K562 (cell line): ENCODE measurements at regions not wholly inside any gene's neighbourhood (a gene's known extent, or its start where the extent isn't known, plus 50 kb on each side); places are given as distances from the start of the nearest gene placed in this dataset.
A peak's percentile ranks its signal among the peaks of the same experiment; 100 is the strongest.
"Not testable (repeated sequence)": the region's sequence is repeated elsewhere in the genome, so short reads cannot be mapped to it uniquely, and the experiment has no call there.

Experiments used
- ATAC-seq: fragments of 200-7000 bp; cut with Tn5 transposase; 3 replicates; pipeline ENCODE4 v1.9.1; 2020; ENCODE audit warnings: moderate library complexity
- BruUV-seq: library from RNA; stranded (reverse); fragments of 400-500 nt; replicated peaks from 2 replicates; lab custom pipeline; 2021; lab: Mats Ljungman, UMichigan
- CTCF ChIA-PET: fragments of 300-600 bp; formaldehyde crosslinking; extraction: SDS; loops from one replicate; lab custom pipeline; 2021; ENCODE audit warnings: low intra/inter-chr PET ratio; lab: Yijun Ruan, JAX
- POLR2A ChIA-PET: fragments of 300-600, 350-650 bp; sonication (Branson Sonifier 250); formaldehyde crosslinking; extraction: SDS; loops from one replicate; lab custom pipeline; 2021; ENCODE audit warnings: antibody characterized with exemption, inconsistent platforms; lab: Yijun Ruan, JAX
- DNase-seq, 4 experiments: peaks; one replicate each; pipeline versions ENCODE4 v3.0.0 to v3.0.0-alpha.2; 2011 to 2018; ENCODE audit warnings: low spot score in 3 of 4, mixed read lengths in 3 of 4; ENCODE audit errors: extremely low read depth in 1 of 4
- FAIRE-seq: peaks from 2 replicates; lab custom pipeline; 2011; peaks lifted over from hg19 to GRCh38; lab: Jason Lieb, UNC
- H2AFZ ChIP-seq: 2 replicates; pipeline ENCODE4 v1.6.0; 2011; ENCODE audit warnings: low read depth, low read length, control low read depth, inconsistent platforms
- H3K27ac ChIP-seq: fragments of 200-600 bp; 3 replicates; pipeline ENCODE4 v1.8.0; 2011; ENCODE audit warnings: low read depth, mild to moderate bottlenecking, control low read depth, inconsistent platforms, low read length, moderate library complexity, mixed read lengths; ENCODE audit errors: extremely low read depth
- H3K27me3 ChIP-seq, 2 experiments: fragments of 300-600 bp in 1 of 2; 2 replicates in 1 of 2; 3 replicates in 1 of 2; pipeline versions ENCODE4 v1.6.0 to v1.8.0; 2011; ENCODE audit warnings: inconsistent platforms in 2 of 2, low read length in 2 of 2, mild to moderate bottlenecking in 1 of 2, mixed read lengths in 1 of 2, moderate library complexity in 1 of 2; ENCODE audit not compliant: control insufficient read depth in 2 of 2, insufficient read depth in 2 of 2
- H3K36me3 ChIP-seq: fragments of 300-600 bp; 3 replicates; pipeline ENCODE4 v1.8.0; 2011; ENCODE audit warnings: mild to moderate bottlenecking, low read length, inconsistent platforms; ENCODE audit not compliant: control insufficient read depth, insufficient read depth
- H3K4me1 ChIP-seq, 2 experiments: fragments of 200-600 bp in 1 of 2; replicated peaks in 1 of 2; 2 replicates in 1 of 2; 3 replicates in 1 of 2; pipeline versions ENCODE4 v1.5.1 to v1.8.0; 2011; ENCODE audit warnings: inconsistent platforms in 2 of 2, low read length in 2 of 2, mild to moderate bottlenecking in 1 of 2, mixed read lengths in 1 of 2, moderate library complexity in 1 of 2; ENCODE audit not compliant: control insufficient read depth in 2 of 2, insufficient read depth in 2 of 2
- H3K4me2 ChIP-seq: 2 replicates; pipeline ENCODE4 v1.6.1; 2011; ENCODE audit warnings: low read length, control low read depth, inconsistent platforms, mixed read lengths; ENCODE audit not compliant: insufficient read depth
- H3K4me3 ChIP-seq: fragments of 200-600 bp; sonication (generic), shearing (Covaris generic); 2 replicates; pipeline ENCODE4 v1.5.1; 2016; ENCODE audit warnings: control low read depth, inconsistent platforms
- H3K79me2 ChIP-seq: fragments of 200-600 bp; 3 replicates; pipeline ENCODE4 v1.8.0; 2011; ENCODE audit warnings: low read length, inconsistent platforms; ENCODE audit not compliant: control insufficient read depth, insufficient read depth
- H3K9ac ChIP-seq, 2 experiments: 2 replicates each; pipeline versions ENCODE4 v1.6.0 to v1.6.1; 2011; ENCODE audit warnings: low read depth in 2 of 2, low read length in 2 of 2, control low read depth in 1 of 2, inconsistent platforms in 1 of 2, mild to moderate bottlenecking in 1 of 2, mixed read lengths in 1 of 2; ENCODE audit not compliant: insufficient read depth in 1 of 2
- H3K9me1 ChIP-seq: one replicate; pipeline ENCODE4 v1.6.0; 2011; ENCODE audit warnings: inconsistent platforms, mild to moderate bottlenecking, low read length, moderate library complexity; ENCODE audit not compliant: control insufficient read depth, insufficient read depth
- H3K9me3 ChIP-seq: replicated peaks from 2 replicates; pipeline ENCODE4 v1.5.1; 2011; ENCODE audit warnings: low read depth, low read length, inconsistent platforms; ENCODE audit not compliant: control insufficient read depth, insufficient read depth
- H4K20me1 ChIP-seq: replicated peaks from 2 replicates; pipeline ENCODE4 v1.6.1; 2011; ENCODE audit warnings: low read length, inconsistent platforms, mixed read lengths; ENCODE audit not compliant: control insufficient read depth, insufficient read depth
- CBFB ChIP-seq: sonication (generic); formaldehyde crosslinking; IDR thresholded peaks from 2 replicates; pipeline ENCODE4 v1.4.0; 2020; ENCODE audit warnings: mild to moderate bottlenecking, missing genetic modification reagents
- ETV6 ChIP-seq, 3 experiments: fragments of 150-350 bp in 1 of 3; sonication (generic) in 1 of 3; formaldehyde crosslinking in 1 of 3; IDR thresholded peaks; 2 replicates each; pipeline versions ENCODE4 v1.6.1 to v1.8.0; 2014 to 2022; ENCODE audit warnings: borderline replicate concordance in 2 of 3, low read depth in 2 of 3, antibody characterized with exemption in 1 of 3, low read length in 1 of 3, mild to moderate bottlenecking in 1 of 3, missing genetic modification reagents in 1 of 3
- HIVEP1 ChIP-seq: fragments of 250-450 bp; sonication (Bioruptor Pico); IDR thresholded peaks from 2 replicates; pipeline ENCODE4 v1.4.0; 2020; ENCODE audit warnings: mild to moderate bottlenecking
- ILK ChIP-seq: fragments of 450-650 bp; IDR thresholded peaks from 2 replicates; pipeline ENCODE4 v1.6.1; 2016; ENCODE audit warnings: missing genetic modification characterization, low read depth, mild to moderate bottlenecking, missing compliant biosample characterization, moderate library complexity, borderline replicate concordance
- IRF2 ChIP-seq: sonication (generic); formaldehyde crosslinking; IDR thresholded peaks from 2 replicates; pipeline ENCODE4 v1.8.1; 2022; ENCODE audit warnings: mild to moderate bottlenecking, missing genetic modification reagents
- KDM1A ChIP-seq, 2 experiments: fragments of 450-650 bp; IDR thresholded peaks; 2 replicates each; pipeline ENCODE4 v1.6.1; 2016; ENCODE audit warnings: mild to moderate bottlenecking in 2 of 2
- SIN3B ChIP-seq: fragments of 450-650 bp; IDR thresholded peaks from 2 replicates; pipeline ENCODE4 v1.6.1; 2017; ENCODE audit warnings: low read depth, mild to moderate bottlenecking, moderate library complexity
- WGBS: fragments of 100-300 bp; shearing (Covaris generic); methylation state at CpG from one replicate; pipeline ENCODE4 v1.1.6; 2016; ENCODE audit warnings: low coverage, mixed read lengths; ENCODE audit not compliant: insufficient coverage; ENCODE audit errors: missing lambda C conversion rate; 5-methylcytosine and 5-hydroxymethylcytosine counted together
- in situ Hi-C: fragments of 300-500 bp; cut with MboI; formaldehyde crosslinking; loops from 4 replicates; pipeline ENCODE4 v1.15.0; 2018; ENCODE audit warnings: inconsistent platforms, mixed read lengths
- intact Hi-C: fragments of 100-400 bp; cut with micrococcal nuclease; formaldehyde crosslinking; loops from 2 replicates; pipeline ENCODE4 v1.14.2; 2022
- TF ChIP-seq, protein P1 (sequence below): fragments of 250-450 bp; sonication (Bioruptor Pico); IDR thresholded peaks from 2 replicates; pipeline ENCODE4 v1.4.0; 2020
- TF ChIP-seq, protein P2 (sequence below): fragments of 200-800 bp; sonication (Bioruptor generic); IDR thresholded peaks from 2 replicates; pipeline ENCODE4 v1.6.1; 2017; ENCODE audit warnings: missing genetic modification characterization, missing compliant biosample characterization

DNA sequence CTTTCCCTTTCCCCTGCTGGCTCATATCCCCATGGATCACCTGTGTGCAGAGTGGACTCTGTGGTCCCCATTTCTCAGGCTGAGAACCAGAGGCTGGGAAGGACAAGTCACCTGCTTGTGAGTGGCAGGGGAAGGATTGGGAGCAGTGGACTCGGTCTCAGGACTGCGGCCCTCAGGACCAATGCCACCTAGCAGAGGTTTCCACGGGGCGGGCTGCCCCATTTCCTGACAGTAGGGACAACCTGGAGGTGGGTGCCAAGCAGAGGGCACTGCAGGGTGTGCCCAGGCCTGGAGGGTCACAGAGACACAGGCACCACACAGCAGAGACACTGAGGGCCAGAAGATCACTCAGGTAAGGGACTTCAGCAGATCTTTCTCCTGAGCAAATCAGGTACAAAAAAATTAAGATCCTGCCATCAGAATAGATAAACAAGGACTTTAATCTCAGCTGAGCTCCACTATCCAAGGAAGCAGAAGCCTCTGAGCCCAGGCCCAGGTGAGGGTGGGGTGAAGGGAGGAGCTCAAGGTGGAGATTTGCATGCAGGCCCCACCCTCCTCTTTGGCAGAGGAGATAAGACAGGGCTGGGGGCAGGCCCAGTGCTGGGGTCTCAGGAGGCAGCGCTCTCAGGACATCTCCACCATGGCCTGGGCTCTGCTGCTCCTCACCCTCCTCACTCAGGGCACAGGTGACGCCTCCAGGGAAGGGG, 113.8 kb downstream of the GGTLC2 start:
- H2AFZ ChIP-seq, DNase-seq, intact Hi-C loops, H3K79me2 ChIP-seq, H3K9ac ChIP-seq, CTCF ChIA-PET, H3K4me2 ChIP-seq, H3K9me1 ChIP-seq, ATAC-seq, H3K36me3 ChIP-seq, H3K27ac ChIP-seq, H3K4me1 ChIP-seq, FAIRE-seq, H3K9me3 ChIP-seq, BruUV-seq, in situ Hi-C loops, H3K4me3 ChIP-seq: not testable (repeated sequence)
- H4K20me1 ChIP-seq, result peaks cover 32% of the 10 kb centered on the region
- TF ChIP-seq IRF2, result 0 out of 2 replicates have a peak, but pooled peaks have one; percentile 20
- POLR2A ChIA-PET, result interaction anchor here (0.6 to 2.9 kb wide), 6 partner anchors 10 to 279 kb away, joined by 3 to 16 read pairs (median 3); no protein-coding TSS in a partner anchor
- peaks cover 12 to 20% of the 10 kb centered on the region in 2 experiments for H3K27me3 ChIP-seq
- 0% methylated on average over 6 of the region's 6 CpGs for WGBS

DNA sequence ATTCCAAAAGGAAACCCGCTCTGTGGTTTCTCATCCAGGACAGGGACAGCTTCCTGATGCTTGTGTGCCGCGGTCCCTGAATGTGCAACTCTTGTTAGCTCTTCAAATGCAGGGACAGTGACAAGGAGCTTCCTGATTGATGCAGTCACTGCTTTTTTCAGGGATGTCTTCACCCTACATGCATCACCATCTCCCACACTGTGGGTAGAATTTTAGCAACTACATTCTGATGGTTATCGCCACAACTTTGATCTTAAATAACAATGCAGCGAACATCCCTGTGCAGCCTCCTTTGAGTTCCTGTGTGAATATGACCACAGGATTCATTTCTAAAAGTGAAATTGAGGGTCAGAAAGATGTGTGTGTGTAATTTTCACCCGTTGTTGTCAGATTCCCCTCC, 115.0 kb downstream of the GGTLC2 start:
- no peaks in the 10 kb centered on the region for H3K9me3 ChIP-seq
- peaks cover 27% of the 10 kb centered on the region for H4K20me1 ChIP-seq
- H3K27ac ChIP-seq, result no peak overlapping the region
- in situ Hi-C loops (no loop called here), intact Hi-C loops (no loop called here)
- H3K4me1 ChIP-seq, result no peaks in the 10 kb centered on the region
- no peak overlapping the region for H3K4me3 ChIP-seq
- WGBS, result 1% methylated on average over 6 of the region's 6 CpGs
- ChIA-PET CTCF (no interaction called here), POLR2A (interaction anchor here (1.1 to 1.2 kb wide), 2 partner anchors 11 to 110 kb away, joined by 3 to 4 read pairs; no protein-coding TSS in a partner anchor)
- no peak for DNase-seq
- no peak for TF ChIP-seq SIN3B
- TF ChIP-seq CBFB (CRISPR knock-in tag), result no peak
- TF ChIP-seq, protein P1, sequence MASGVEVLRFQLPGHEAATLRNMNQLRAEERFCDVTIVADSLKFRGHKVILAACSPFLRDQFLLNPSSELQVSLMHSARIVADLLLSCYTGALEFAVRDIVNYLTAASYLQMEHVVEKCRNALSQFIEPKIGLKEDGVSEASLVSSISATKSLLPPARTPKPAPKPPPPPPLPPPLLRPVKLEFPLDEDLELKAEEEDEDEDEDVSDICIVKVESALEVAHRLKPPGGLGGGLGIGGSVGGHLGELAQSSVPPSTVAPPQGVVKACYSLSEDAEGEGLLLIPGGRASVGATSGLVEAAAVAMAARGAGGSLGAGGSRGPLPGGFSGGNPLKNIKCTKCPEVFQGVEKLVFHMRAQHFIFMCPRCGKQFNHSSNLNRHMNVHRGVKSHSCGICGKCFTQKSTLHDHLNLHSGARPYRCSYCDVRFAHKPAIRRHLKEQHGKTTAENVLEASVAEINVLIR (CRISPR knock-in tag), result no peak
- TF ChIP-seq ETV6 (IDR thresholded peaks at IDR 0.05; ENCODE audit: borderline replicate concordance in 1 of 2, low read depth in 2 of 2, low read length in 1 of 2), result no peak
- no peak for TF ChIP-seq ETV6 (CRISPR knock-in tag; IDR thresholded peaks at IDR 0.05; ENCODE audit: borderline replicate concordance)
- no peak for TF ChIP-seq KDM1A (IDR thresholded peaks at IDR 0.05)
- TF ChIP-seq, protein P2, sequence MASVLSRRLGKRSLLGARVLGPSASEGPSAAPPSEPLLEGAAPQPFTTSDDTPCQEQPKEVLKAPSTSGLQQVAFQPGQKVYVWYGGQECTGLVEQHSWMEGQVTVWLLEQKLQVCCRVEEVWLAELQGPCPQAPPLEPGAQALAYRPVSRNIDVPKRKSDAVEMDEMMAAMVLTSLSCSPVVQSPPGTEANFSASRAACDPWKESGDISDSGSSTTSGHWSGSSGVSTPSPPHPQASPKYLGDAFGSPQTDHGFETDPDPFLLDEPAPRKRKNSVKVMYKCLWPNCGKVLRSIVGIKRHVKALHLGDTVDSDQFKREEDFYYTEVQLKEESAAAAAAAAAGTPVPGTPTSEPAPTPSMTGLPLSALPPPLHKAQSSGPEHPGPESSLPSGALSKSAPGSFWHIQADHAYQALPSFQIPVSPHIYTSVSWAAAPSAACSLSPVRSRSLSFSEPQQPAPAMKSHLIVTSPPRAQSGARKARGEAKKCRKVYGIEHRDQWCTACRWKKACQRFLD (CRISPR knock-in tag), result no peak
- TF ChIP-seq ILK (tag), result no peak
- no peak for TF ChIP-seq HIVEP1 (CRISPR knock-in tag)
- H3K27me3 ChIP-seq, result peaks cover 15 to 24% of the 10 kb centered on the region in 2 experiments
- no peak for FAIRE-seq
- H2AFZ ChIP-seq, result no peak overlapping the region
- BruUV-seq, result no TSS peak
- no peaks in the 10 kb centered on the region for H3K36me3 ChIP-seq
- no peak overlapping the region for H3K9ac ChIP-seq
- ATAC-seq, result no peak; the same call in 2 of the 3 replicates
- H3K79me2 ChIP-seq, result no peaks in the 10 kb centered on the region
- H3K4me2 ChIP-seq, result no peak overlapping the region
- no peaks in the 10 kb centered on the region for H3K9me1 ChIP-seq
